ENCODE measurements at regions not wholly inside any gene's neighbourhood (a gene's known extent, or its start where the extent isn't known, plus 50 kb on each side); places are given as distances from the start of the nearest gene placed in this dataset.
"Not testable (repeated sequence)": the region's sequence is repeated elsewhere in the genome, so short reads cannot be mapped to it uniquely, and the experiment has no call there.

- no peak overlapping the region for H3K4me3 ChIP-seq (ENCODE audit: low read length)
- TF ChIP-seq, protein P1, sequence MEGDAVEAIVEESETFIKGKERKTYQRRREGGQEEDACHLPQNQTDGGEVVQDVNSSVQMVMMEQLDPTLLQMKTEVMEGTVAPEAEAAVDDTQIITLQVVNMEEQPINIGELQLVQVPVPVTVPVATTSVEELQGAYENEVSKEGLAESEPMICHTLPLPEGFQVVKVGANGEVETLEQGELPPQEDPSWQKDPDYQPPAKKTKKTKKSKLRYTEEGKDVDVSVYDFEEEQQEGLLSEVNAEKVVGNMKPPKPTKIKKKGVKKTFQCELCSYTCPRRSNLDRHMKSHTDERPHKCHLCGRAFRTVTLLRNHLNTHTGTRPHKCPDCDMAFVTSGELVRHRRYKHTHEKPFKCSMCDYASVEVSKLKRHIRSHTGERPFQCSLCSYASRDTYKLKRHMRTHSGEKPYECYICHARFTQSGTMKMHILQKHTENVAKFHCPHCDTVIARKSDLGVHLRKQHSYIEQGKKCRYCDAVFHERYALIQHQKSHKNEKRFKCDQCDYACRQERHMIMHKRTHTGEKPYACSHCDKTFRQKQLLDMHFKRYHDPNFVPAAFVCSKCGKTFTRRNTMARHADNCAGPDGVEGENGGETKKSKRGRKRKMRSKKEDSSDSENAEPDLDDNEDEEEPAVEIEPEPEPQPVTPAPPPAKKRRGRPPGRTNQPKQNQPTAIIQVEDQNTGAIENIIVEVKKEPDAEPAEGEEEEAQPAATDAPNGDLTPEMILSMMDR (conservative IDR thresholded peaks at IDR 0.05; ENCODE audit: low read depth, low read length), result no peak
- DNase-seq (ENCODE audit: low read depth), result no peak
Measured at GRCh38 chr17:83191388-83192160, 112.2 kb downstream of the METRNL start.

DNA sequence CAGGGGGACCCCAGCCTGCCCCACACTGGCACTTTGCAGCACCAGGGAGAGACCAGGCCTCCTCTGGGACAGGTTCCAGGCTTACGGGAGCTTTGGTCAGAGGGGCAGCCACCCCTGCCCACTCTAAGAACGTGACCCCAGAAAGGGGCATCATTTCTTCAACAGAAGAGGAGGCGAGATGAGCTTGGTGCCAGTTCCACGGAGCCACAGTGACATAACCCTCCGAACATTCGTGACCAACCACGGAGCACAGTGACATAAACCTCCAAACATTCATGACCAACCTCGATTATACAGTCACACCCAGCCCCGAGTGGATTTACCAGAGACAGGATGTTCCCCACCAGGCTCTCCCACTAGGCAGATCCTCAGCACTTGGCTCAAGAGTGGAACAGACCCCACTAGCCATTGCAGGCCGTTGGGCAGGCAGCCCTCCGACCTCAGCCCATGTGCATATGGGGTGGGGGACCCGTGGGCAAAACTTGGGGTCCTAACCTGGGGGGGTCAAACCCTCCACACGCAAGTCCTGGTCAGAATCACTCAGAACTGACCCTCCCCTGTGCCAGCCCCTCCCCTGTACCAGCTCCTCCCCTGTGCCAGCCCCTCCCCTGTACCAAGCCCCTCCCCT, 112.9 kb downstream of the METRNL start:
- TF ChIP-seq, protein P1 (conservative IDR thresholded peaks at IDR 0.05; ENCODE audit: low read depth, low read length), result no peak
- DNase-seq (ENCODE audit: low read depth), result no peak
- H3K4me3 ChIP-seq (ENCODE audit: low read length), result no peak overlapping the region

GRCh38 chr17:83192789-83193335, 113.5 kb downstream of the METRNL start:
- not testable (repeated sequence) for H3K4me3 ChIP-seq (ENCODE audit: low read length); DNase-seq (ENCODE audit: low read depth)

- H3K4me3 ChIP-seq (ENCODE audit: low read length), result no peak overlapping the region
- DNase-seq (ENCODE audit: low read depth), result no peak
- TF ChIP-seq, protein P1 (conservative IDR thresholded peaks at IDR 0.05; ENCODE audit: low read depth, low read length), result no peak
Measured at GRCh38 chr17:83193336-83194185, 114.2 kb downstream of the METRNL start.

- TF ChIP-seq, protein P1 (conservative IDR thresholded peaks at IDR 0.05; ENCODE audit: low read depth, low read length), result no peak
- no peak for DNase-seq (ENCODE audit: low read depth)
- H3K4me3 ChIP-seq (ENCODE audit: low read length), result no peak overlapping the region
Measured at GRCh38 chr17:83194186-83194561, 114.8 kb downstream of the METRNL start.

GRCh38 chr17:83194761-83195329, 115.4 kb downstream of the METRNL start:
- no peak for DNase-seq (ENCODE audit: low read depth)
- no peak overlapping the region for H3K4me3 ChIP-seq (ENCODE audit: low read length)

More at GRCh38 chr17:83194761-83195329, 115.4 kb downstream of the METRNL start:
- TF ChIP-seq, protein P1 (conservative IDR thresholded peaks at IDR 0.05; ENCODE audit: low read depth, low read length), result no peak

All from retinal pigment epithelial cell (primary cell).